ENCODE measurements at regions not wholly inside any gene's neighbourhood (a gene's known extent, or its start where the extent isn't known, plus 50 kb on each side); places are given as distances from the start of the nearest gene placed in this dataset.

GRCh38 chr2:234146087-234146826, 95.8 kb downstream of the SPP2 start:
- no peak for DNase-seq

DNA sequence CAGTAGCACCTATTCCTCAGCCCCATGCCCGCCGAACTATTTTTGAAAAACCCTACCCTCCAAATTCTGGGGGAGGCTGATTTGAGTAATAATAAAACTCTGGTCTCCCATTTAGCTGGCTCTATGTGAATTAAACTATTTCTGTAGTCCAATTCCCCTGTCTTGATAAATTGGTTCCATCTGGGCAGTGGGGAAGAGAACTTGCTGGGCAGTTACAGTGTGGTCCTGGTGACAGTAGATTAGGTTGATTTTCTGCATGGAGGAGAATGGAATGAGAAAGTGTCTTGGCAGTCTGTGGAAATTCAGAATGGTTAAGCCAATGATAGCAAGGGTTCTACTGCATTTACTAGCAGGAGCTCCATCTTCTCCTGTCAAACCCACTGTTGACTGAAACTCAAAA, 95.0 kb downstream of the SPP2 start:
- DNase-seq, result no peak

DNA sequence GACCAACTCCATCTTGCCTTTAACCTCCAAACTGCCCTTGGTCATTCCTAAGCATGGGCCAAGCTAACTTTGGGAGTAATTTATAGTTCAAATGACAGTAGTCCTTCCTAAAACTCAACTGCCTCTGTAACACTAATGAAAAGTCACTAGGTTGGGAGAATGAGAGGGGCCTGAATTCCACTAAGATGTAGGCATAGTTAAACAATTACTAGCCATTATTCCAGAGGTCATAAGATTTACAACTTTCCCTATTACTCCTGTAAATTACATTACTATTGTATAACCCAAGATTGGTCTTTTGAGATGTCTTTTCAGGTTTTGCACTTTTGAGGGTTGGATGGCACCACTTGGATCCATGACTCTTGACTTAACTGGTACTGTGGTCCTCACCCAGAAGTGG, 94.6 kb downstream of the SPP2 start:
- DNase-seq, result no peak

GRCh38 chr2:234143896-234144295, 93.4 kb downstream of the SPP2 start:
- no peak for DNase-seq

DNA sequence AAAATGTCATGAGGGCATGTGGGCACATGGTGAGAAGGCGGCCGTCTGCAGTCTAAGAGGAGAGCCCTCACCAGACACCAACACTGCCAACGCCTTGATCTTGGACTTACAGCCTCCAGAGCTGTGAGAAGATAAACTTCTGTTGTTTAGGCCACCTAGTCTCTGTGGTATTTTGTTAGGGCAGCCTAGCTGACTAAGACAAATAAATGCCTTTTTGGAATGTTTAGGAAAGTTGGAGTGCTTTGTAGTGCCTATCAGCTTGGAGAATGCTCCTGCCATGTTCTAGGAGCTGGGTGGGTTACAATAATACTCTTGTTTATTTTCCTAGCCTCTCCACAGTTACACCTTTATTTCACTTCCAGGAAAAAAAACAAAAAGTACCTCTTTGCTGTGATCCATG, 92.0 kb downstream of the SPP2 start:
- DNase-seq, result no peak

DNA sequence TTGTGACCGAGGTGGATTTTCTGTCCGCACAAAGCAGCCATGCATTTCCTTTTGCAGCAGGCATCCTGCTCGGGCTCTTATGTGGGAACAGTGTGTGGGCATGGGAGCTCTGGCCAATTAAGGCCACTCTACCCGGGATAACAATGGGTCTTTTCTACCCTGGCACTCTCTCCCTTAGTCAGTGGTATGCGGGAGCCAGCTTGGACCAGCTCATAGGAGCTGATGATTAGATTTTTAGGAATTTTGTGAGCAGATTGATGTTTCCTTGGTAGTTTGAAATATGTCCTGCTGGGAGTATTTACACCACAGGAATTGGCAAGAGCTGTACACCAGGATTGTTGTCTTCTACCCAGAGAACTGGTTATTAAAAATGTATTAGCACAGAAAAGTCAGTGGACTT, 89.3 kb downstream of the SPP2 start:
- DNase-seq, result no peak

- DNase-seq, result no peak
These were observed 88.3 kb downstream of the SPP2 start for GRCh38 chr2:234138836-234139235.

DNA sequence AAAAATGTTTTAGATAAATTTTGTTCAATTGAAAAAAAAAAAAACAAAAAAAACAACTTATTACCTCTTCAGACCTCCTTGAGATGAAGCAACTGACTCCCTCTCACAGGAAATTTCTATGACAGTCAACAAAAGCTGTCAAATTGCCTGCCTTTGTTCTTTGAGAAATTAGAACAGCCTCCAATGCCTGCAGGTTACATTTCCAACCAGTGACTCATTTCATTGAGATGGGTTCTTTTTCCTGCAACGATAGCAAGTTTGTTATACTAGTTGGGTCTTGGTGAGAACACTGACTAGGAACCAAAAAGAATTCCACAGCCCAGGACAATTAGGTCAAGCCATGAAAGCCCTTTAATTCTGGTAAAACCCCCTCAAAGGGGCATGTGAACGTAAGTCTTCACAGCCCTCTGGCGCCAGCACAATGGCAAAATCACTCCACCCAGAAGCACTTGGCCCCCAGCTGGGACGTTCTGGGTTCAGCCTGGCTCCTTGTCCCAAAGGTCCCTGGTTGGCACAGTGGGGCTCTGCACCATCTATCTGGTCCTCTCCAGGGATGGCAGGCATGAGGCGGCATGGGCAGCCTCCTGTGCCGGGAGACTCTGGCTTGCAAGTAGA, 87.0 kb downstream of the SPP2 start:
- DNase-seq, result no peak

GRCh38 chr2:234136461-234136860, 86.0 kb downstream of the SPP2 start:
- DNase-seq, result no peak

DNA sequence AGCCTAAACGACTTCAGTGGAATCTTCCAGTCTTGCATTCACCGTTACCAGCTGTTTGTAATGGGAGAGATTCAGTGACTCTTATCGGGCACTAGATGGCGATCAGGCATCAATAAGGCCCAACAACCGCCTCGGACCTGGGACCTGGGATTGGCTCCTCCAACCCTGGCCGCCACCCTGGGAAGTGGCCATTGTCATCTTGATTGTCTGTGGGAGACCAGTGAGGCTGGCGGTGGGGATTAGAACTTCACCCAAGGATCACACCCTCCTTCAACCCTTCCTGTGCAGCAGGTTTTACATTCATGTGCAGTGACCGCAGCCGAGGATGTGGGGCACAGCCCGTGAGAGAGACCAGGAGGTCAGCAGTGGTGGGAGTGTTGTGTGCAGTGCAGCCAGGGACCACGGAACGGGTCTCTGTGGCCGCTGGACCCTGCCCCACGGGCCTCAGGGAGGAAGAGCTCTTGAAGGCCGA, 85.3 kb downstream of the SPP2 start:
- DNase-seq, result peak; percentile 92

DNA sequence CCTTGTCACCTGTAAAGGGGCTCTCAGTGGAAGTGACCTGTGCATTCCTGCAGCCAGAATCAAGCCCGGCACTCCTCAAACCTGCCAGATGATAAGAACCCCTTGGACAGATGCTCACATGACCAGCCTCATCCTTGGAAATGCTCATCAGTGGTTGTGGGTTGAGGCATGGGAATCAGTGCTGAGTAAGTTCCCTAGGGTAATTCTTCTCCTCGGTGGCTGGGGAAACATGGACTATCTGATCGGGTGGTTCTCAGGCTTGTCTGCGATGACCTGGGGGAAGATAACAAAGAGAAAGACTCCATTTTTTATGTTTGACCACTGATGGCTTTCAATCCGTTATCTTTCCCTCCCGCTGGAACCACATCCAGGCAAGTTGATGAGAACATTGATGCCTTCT, 84.0 kb downstream of the SPP2 start:
- DNase-seq, result no peak

DNA sequence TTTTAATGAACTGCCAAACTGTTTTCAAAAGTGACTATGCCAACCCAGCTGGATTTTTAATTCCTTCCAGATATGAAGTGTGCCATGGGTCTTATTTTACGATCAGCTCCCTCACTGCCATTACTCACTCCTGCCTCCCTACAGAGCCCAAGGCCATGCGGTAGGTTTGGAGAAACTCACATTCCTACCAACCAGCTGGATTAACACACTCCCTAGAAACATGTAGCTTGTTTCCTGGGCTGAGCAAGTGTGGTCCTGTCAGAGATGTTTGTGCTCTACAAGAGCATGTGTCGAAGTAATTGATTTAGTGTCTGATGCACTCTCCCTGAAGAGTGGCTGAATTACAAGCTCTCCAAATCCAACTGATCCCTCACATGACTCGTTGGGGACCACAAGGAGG, 82.5 kb downstream of the SPP2 start:
- DNase-seq, result peak; percentile 21

- DNase-seq, result no peak
These were observed 80.3 kb downstream of the SPP2 start for GRCh38 chr2:234130777-234131181.

GRCh38 chr2:234128606-234129005, 78.1 kb downstream of the SPP2 start:
- DNase-seq, result no peak

Measured in NCI-H82 (cell line).